Endodermal cell (in vitro differentiated cells): ENCODE measurements at regions not wholly inside any gene's neighbourhood (a gene's known extent, or its start where the extent isn't known, plus 50 kb on each side); places are given as distances from the start of the nearest gene placed in this dataset.

ENCODE experiments used
- DNase-seq: peaks from one replicate; pipeline ENCODE4 v3.0.0-alpha.2; 2017
- H3K27ac ChIP-seq: 2 replicates; pipeline ENCODE4 v1.5.1; 2013; ENCODE audit warnings: mild to moderate bottlenecking, low read depth, low read length, moderate library complexity
- H3K27me3 ChIP-seq: 2 replicates; pipeline ENCODE4 v1.6.1; 2013; ENCODE audit warnings: mild to moderate bottlenecking, low read length, moderate library complexity; ENCODE audit not compliant: insufficient read depth, control insufficient read depth, poor library complexity, severe bottlenecking
- H3K36me3 ChIP-seq: 2 replicates; pipeline ENCODE4 v1.7.0; 2013; ENCODE audit warnings: mild to moderate bottlenecking, low read length, moderate library complexity; ENCODE audit not compliant: control insufficient read depth, insufficient read depth
- H3K4me1 ChIP-seq: one replicate; pipeline ENCODE4 v1.7.0; 2013; ENCODE audit warnings: low read length; ENCODE audit not compliant: control insufficient read depth, insufficient read depth
- H3K4me3 ChIP-seq: 2 replicates; pipeline ENCODE4 v1.5.1; 2013; ENCODE audit warnings: mild to moderate bottlenecking, low read length, moderate library complexity
- H3K9ac ChIP-seq: 2 replicates; pipeline ENCODE4 v1.6.1; 2013; ENCODE audit warnings: mild to moderate bottlenecking, low read length, moderate library complexity; ENCODE audit not compliant: poor library complexity, severe bottlenecking; ENCODE audit errors: extremely low read depth
- H3K9me3 ChIP-seq: 2 replicates; pipeline ENCODE4 v1.6.1; 2013; ENCODE audit warnings: mild to moderate bottlenecking, low read length, moderate library complexity; ENCODE audit not compliant: control insufficient read depth
- H3K27ac Mint-ChIP-seq: 2 replicates; pipeline ENCODE4 v1.8.0; 2020; ENCODE audit warnings: mixed read lengths
- H3K27me3 Mint-ChIP-seq: 2 replicates; pipeline ENCODE4 v1.8.0; 2021; ENCODE audit warnings: mild to moderate bottlenecking, mixed read lengths; ENCODE audit not compliant: insufficient read depth
- H3K36me3 Mint-ChIP-seq: 2 replicates; pipeline ENCODE4 v1.8.0; 2020; ENCODE audit warnings: low read depth, mixed read lengths
- H3K4me1 Mint-ChIP-seq: 2 replicates; pipeline ENCODE4 v1.8.0; 2020; ENCODE audit warnings: mixed read lengths
- H3K4me3 Mint-ChIP-seq: 2 replicates; pipeline ENCODE4 v1.8.0; 2020; ENCODE audit warnings: mild to moderate bottlenecking, moderate library complexity, mixed read lengths
- H3K9me3 Mint-ChIP-seq: 2 replicates; pipeline ENCODE4 v1.8.0; 2020; ENCODE audit warnings: mild to moderate bottlenecking, mixed read lengths
- CTCF ChIP-seq: fragments of 200-600 bp; sonication (generic); conservative IDR thresholded peaks from 2 replicates; pipeline ENCODE4 v1.5.0; 2021; ENCODE audit warnings: antibody characterized with exemption, mild to moderate bottlenecking
- WGBS, 2 experiments: methylation state at CpG; one replicate each; pipeline versions ENCODE4 v1.1.5 to v1.1.7; 2013; ENCODE audit warnings: missing lambda C conversion rate in 2 of 2, mixed read lengths in 1 of 2; ENCODE audit not compliant: insufficient coverage in 1 of 2, insufficient read length in 1 of 2; 5-methylcytosine and 5-hydroxymethylcytosine counted together

DNA sequence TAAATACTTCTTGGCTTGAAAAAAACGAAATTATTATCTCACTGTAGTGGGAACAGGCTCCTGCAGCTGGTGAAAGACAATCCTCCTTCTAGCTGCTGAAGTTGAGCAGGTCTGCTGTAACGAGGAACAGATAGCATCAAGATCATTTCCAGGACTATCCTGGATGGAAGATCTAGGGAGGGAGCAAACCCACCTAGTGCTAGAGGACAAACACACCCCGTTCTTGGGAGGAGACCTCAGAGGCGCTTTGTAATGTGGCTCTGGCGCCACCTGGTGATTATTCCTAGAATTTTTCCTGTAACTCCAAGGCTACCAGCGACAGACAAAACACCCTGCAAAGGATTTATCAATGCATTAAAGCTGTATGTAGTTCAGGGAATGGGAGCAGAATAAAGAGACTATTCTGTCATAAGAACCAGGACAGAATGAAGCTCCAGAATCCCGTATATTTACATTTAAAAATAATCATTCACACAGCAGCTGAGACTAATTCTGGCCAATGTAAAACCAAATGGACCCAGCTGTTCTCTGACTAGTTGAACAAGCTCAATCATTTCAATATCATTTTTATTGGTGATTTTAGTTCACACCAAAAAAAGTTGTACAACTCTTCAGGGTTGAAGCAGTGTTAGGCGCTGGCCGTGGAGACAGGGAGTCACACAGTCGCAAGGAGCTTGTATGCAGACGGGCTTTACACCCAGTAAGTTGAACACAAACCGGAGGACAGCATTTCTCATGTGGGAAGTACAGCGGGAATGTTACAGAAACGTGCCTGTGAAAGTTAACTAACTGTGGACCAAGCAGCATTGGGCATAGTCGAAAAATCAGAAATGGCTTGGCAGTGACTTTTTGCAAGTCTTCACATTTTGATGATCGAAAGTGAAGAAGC, 290.3 kb downstream of the TRIB2 start:
- peaks cover 15% of the 10 kb centered on the region for H3K27me3 Mint-ChIP-seq
- Histone ChIP-seq H3K4me1 (peaks cover 5% of the 10 kb centered on the region), H3K9ac (no peak overlapping the region), H3K4me3 (no peak overlapping the region), H3K27ac (no peak overlapping the region), H3K9me3 (no peaks in the 10 kb centered on the region), H3K36me3 (no peaks in the 10 kb centered on the region), H3K27me3 (peaks cover 57% of the 10 kb centered on the region)
- peak; percentile 91 for DNase-seq
- WGBS, 2 experiments, result 52 to 71% methylated on average over 12 to 16 of the region's 16 CpGs
- no peak overlapping the region for H3K4me3 Mint-ChIP-seq
- H3K4me1 Mint-ChIP-seq, result peaks cover 7% of the 10 kb centered on the region
- no peaks in the 10 kb centered on the region for H3K36me3 Mint-ChIP-seq
- peak; percentile 92 for TF ChIP-seq CTCF
- H3K27ac Mint-ChIP-seq, result no peak overlapping the region
- H3K9me3 Mint-ChIP-seq, result no peaks in the 10 kb centered on the region

DNA sequence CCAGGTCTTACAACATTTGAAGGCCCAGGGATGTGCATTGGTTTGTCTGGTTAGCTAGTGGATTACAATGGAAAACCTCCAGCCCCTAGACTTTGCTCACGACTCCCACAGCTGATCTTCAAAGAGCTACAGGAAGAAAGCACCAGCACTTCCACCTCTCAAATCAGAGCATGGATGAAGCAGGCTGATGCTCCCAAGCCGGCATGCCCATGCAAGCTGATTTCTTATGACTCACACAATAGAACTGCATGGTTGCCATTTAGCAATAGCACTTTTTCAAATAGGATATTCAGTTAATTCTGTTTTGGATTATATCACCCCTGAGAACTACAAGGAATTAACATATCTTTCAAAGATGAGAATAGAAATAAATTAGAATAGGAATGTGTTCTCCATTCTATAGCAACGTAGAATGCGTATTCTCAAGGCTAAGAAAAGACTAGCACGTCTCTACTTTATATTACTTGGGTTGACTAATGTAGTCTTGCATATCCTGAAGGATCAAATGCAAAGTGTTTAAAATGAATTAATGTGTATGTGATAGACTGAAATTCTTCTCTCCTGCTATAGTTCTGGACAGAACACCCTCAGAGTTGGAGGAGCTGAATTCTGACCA, 292.4 kb downstream of the TRIB2 start:
- no peak for DNase-seq

DNA sequence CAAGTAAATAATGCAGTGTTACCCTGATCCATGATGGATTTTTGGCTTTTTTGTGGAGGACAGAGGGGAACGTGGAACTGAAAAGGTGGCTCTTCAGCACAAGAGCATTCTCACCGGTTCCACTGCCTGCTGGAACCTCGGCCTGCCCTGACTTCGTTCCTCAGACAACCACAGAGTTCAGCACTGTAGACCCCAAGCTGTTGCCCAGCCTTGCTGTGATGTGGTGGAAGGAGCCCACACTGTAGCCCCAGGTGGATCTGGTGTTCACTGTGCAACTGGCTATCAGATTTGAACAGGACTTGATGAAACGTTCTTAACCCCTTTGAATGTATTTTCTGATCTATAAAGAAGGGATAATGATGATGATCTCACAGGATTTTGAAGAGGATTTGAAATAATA, 293.5 kb downstream of the TRIB2 start:
- no peak overlapping the region for H3K27ac ChIP-seq
- Mint-ChIP-seq H3K4me1 (peaks cover 7% of the 10 kb centered on the region), H3K4me3 (no peak overlapping the region), H3K9me3 (no peaks in the 10 kb centered on the region), H3K27ac (no peak overlapping the region), H3K27me3 (peaks cover 9% of the 10 kb centered on the region), H3K36me3 (no peaks in the 10 kb centered on the region)
- H3K4me3 ChIP-seq, result no peak overlapping the region
- DNase-seq, result no peak
- H3K9ac ChIP-seq, result no peak overlapping the region
- no peaks in the 10 kb centered on the region for H3K36me3 ChIP-seq
- peaks cover 28% of the 10 kb centered on the region for H3K27me3 ChIP-seq
- WGBS, 2 experiments, result 90 to 98% methylated on average over 4 to 5 of the region's 5 CpGs
- no peaks in the 10 kb centered on the region for H3K9me3 ChIP-seq
- no peak for TF ChIP-seq CTCF
- peaks cover 7% of the 10 kb centered on the region for H3K4me1 ChIP-seq

More for the DNA sequence above, 292.4 kb downstream of the TRIB2 start:
- no peak for TF ChIP-seq CTCF
- no peak overlapping the region for H3K4me3 ChIP-seq
- Mint-ChIP-seq H3K4me3 (no peak overlapping the region), H3K36me3 (no peaks in the 10 kb centered on the region), H3K4me1 (peaks cover 3% of the 10 kb centered on the region), H3K27me3 (peaks cover 9% of the 10 kb centered on the region), H3K9me3 (no peaks in the 10 kb centered on the region), H3K27ac (no peak overlapping the region)
- H3K9ac ChIP-seq, result no peak overlapping the region
- WGBS, 2 experiments, result 92 to 100% methylated on average over 2 to 5 of the region's 5 CpGs
- no peaks in the 10 kb centered on the region for H3K36me3 ChIP-seq
- H3K9me3 ChIP-seq, result no peaks in the 10 kb centered on the region
- H3K27me3 ChIP-seq, result peaks cover 40% of the 10 kb centered on the region
- no peak overlapping the region for H3K27ac ChIP-seq
- H3K4me1 ChIP-seq, result no peaks in the 10 kb centered on the region
